GM19395 (cell line): ENCODE measurements at regions not wholly inside any gene's neighbourhood (a gene's known extent, or its start where the extent isn't known, plus 50 kb on each side); places are given as distances from the start of the nearest gene placed in this dataset.
A peak's percentile ranks its signal among the peaks of the same experiment; 100 is the strongest.

ENCODE experiments used
- ATAC-seq: cut with Tn5 transposase; IDR thresholded peaks from one replicate; pipeline ENCODE4 v1.9.1; 2021; ENCODE audit warnings: mild to moderate bottlenecking, moderate library complexity; ENCODE audit not compliant: unreplicated experiment

- no peak for ATAC-seq
Measured at GRCh38 chr1:193372553-193372952, 186.1 kb upstream of the B3GALT2 start.

DNA sequence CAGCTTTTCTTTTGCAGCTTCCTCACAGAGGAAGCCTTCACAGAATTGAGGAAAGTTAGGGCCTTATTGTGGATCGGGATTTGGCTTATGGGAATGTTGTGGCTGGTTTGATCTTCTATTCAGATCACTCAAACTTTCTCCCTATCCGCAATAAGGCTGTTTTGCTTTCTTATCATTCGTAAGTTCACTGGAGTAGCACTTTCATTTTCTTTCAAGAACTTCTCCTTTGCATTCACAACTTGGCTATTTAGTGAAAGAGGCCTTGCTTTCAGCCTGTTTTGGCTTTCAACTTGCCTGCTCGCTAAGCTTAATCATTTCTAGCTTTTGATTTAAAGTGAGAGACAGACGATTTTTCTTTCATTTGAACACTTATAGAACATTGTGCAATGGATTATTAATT is 181.9 kb upstream of the B3GALT2 start:
- peak; percentile 70 for ATAC-seq

GRCh38 chr1:193367863-193368262 is 181.4 kb upstream of the B3GALT2 start:
- peak; percentile 29 for ATAC-seq

GRCh38 chr1:193366764-193367507 is 180.5 kb upstream of the B3GALT2 start:
- ATAC-seq: no peak

GRCh38 chr1:193365966-193366365 is 179.6 kb upstream of the B3GALT2 start:
- ATAC-seq: no peak

GRCh38 chr1:193359631-193360030 is 173.2 kb upstream of the B3GALT2 start:
- no peak for ATAC-seq

GRCh38 chr1:193358419-193358818 is 172.0 kb upstream of the B3GALT2 start:
- ATAC-seq: no peak

DNA sequence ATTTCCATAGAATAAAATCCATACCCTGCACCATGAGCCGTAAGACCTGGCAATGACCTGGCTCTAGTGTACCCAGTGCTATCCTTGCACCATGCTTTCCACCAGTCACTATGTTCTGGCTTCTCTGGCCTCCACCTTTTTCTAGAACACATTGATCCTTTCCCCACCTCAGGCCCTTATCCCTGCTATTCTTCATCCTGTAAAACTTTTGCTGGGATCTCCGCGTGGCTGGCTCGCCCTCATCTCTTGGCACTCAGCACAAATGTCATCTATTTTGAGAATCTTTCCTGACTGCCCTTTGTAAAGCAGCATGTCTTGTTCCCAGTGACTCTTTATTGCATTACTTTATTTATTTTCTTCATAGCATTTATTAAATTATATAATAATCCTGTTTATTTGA is 169.8 kb upstream of the B3GALT2 start:
- no peak for ATAC-seq

DNA sequence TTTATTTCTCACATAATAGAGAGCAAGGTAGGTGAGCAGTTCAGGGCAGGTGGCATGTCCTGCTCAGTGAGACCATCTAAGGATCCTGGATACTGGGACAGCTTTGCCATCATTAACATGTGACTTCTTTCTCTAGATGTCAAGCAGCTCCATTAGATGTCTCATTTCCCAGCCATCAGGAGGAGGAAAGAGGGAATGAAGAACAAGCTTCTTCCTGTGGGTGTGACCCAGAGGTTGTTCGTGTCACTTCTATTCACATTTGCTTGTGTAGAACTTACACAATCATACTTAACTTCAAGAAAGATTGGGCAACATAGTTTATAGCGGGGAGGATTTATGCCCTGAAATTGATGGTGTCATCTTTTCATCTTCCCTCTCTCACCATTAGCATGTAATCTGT is 169.2 kb upstream of the B3GALT2 start:
- ATAC-seq: no peak

DNA sequence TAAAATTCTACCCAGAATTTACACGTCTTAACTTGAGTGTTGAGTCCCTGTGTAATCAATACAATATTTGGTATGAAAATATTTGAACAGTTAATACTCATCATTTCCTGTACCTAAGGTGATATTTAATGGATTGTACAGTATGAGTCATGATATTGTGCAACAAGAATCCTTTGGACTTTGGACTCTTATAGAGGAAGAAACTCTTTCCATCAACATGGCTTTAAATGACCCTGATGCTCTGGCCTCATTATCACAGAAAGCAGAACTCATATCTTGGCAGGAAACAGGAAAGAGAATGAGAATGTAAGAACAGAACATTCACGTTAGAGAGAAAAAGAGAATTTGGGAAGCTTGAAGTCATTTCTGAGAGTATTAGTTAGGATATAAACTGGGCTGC is 168.8 kb upstream of the B3GALT2 start:
- ATAC-seq: no peak

GRCh38 chr1:193348769-193349535 is 162.5 kb upstream of the B3GALT2 start:
- no peak for ATAC-seq

DNA sequence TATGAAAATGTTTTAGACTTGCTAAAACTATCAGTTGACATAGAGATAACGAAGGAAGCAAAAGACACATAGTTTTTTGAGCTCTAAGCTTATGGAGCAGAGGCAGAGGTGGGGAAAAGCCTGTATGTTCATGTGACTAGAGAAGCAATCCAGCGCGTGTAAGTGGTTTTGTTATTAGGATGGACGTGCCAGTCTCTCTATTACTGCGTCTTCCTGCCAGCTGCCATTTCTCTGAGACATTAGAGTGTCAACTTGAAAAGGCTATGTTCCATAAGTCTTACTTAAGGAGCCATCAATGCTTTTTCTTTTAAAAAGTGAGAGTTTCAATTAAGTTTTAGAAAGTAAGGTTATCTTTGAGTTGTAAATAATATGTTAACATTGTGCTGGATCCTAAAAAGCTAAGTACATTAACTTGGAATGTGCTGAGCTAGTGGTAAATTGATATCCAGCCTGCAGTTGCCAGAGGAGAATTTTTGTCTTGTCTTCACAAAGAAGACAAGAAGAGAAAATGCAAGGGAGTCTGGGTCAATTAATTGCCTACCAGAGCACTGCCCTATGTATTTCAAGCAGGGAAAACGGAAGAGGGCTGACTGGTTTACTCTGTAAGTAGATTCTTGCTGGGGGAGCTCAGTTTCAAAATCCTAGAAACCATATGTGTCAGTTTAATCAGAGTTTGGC is 161.8 kb upstream of the B3GALT2 start:
- no peak for ATAC-seq

- no peak for ATAC-seq
Measured at GRCh38 chr1:193346085-193346484, 159.7 kb upstream of the B3GALT2 start.

- no peak for ATAC-seq
Measured at GRCh38 chr1:193342811-193343210, 156.4 kb upstream of the B3GALT2 start.

DNA sequence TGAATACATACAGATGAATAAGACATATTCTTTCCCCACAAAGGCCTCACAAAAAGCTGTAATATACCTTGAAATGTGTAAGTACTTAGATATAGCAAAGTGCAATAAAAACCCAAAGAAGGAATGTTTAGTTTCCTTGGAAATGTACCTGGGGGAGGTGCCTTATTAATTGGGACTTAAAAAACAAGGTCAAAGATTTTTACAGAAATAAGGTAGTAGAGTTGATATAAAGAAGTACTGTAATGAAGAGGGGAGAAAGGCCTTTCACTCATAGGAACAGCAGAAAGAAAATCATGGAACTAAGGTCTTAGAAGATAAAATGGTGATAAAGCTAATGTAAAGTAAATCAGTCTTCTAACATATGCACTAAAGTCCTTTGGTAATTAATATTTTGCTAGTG is 153.9 kb upstream of the B3GALT2 start:
- ATAC-seq: no peak

- ATAC-seq: no peak
Measured at GRCh38 chr1:193339401-193339800, 153.0 kb upstream of the B3GALT2 start.

- peak; percentile 61 for ATAC-seq
Measured at GRCh38 chr1:193338194-193338593, 151.8 kb upstream of the B3GALT2 start.

- no peak for ATAC-seq
Measured at GRCh38 chr1:193335806-193336428, 149.5 kb upstream of the B3GALT2 start.

- no peak for ATAC-seq
Measured at GRCh38 chr1:193333166-193333565, 146.8 kb upstream of the B3GALT2 start.

GRCh38 chr1:193326296-193326695 is 139.9 kb upstream of the B3GALT2 start:
- ATAC-seq: no peak

DNA sequence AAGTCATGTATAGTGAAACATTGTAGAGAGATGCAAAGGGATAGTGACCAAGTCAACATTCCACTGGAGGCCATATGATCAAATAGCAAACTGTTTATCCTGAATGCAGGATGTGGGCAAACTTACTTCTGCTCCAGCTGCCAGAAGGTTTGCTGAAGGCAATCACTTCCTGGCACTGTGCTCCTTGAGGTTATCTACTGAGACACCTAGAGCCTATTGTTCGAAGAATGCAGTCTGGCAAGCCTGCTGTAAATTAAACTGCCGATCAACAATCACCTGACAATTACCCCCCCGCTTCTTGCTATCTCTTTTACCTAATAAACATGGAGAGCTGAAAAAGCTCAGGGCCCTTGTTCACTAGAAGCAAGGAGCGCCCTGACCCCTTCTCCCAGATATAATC is 139.4 kb upstream of the B3GALT2 start:
- ATAC-seq: no peak
